GM23338 (cell line): ENCODE measurements at regions not wholly inside any gene's neighbourhood (a gene's known extent, or its start where the extent isn't known, plus 50 kb on each side); places are given as distances from the start of the nearest gene placed in this dataset.

Experiments used
- ATAC-seq: fragments of 200-7000 bp; cut with Tn5 transposase; 3 replicates; pipeline ENCODE4 v1.9.1; 2020
- DNase-seq: peaks from one replicate; pipeline ENCODE4 v3.0.0-alpha.2; 2015; ENCODE audit warnings: low spot score
- H2AFZ ChIP-seq: fragments of 200-600 bp; sonication (generic); 2 replicates; pipeline ENCODE4 v1.8.0; 2016; ENCODE audit warnings: antibody characterized with exemption, mild to moderate bottlenecking, moderate library complexity
- H3F3A ChIP-seq: fragments of 200-600 bp; sonication (generic); replicated peaks from 2 replicates; pipeline ENCODE4 v1.8.0; 2017; ENCODE audit warnings: antibody characterized with exemption, mixed run types, low read depth
- H3K27ac ChIP-seq: fragments of 200-600 bp; sonication (generic); 2 replicates; pipeline ENCODE4 v1.6.1; 2016; ENCODE audit warnings: low read depth
- H3K27me3 ChIP-seq: fragments of 200-600 bp; sonication (generic); 2 replicates; pipeline ENCODE4 v1.8.0; 2016; ENCODE audit warnings: mild to moderate bottlenecking, mixed run types, moderate library complexity; ENCODE audit not compliant: insufficient read depth
- H3K36me3 ChIP-seq: fragments of 200-600 bp; sonication (generic); 2 replicates; pipeline ENCODE4 v1.8.0; 2016; ENCODE audit warnings: mild to moderate bottlenecking; ENCODE audit not compliant: insufficient read depth
- H3K4me1 ChIP-seq: fragments of 200-600 bp; sonication (generic); 2 replicates; pipeline ENCODE4 v1.8.0; 2016; ENCODE audit warnings: mild to moderate bottlenecking, moderate library complexity; ENCODE audit not compliant: insufficient read depth
- H3K4me2 ChIP-seq: fragments of 200-600 bp; sonication (generic); 2 replicates; pipeline ENCODE4 v1.7.1; 2017; ENCODE audit warnings: mixed run types
- H3K4me3 ChIP-seq: fragments of 200-600 bp; sonication (generic); 2 replicates; pipeline ENCODE4 v1.6.1; 2016; ENCODE audit warnings: mixed run types
- H3K79me2 ChIP-seq: fragments of 200-600 bp; sonication (generic); replicated peaks from 2 replicates; pipeline ENCODE4 v1.8.0; 2017; ENCODE audit warnings: mild to moderate bottlenecking; ENCODE audit not compliant: insufficient read depth
- H3K9me2 ChIP-seq: fragments of 200-600 bp; sonication (generic); 2 replicates; pipeline ENCODE4 v1.8.0; 2017; ENCODE audit not compliant: insufficient read depth
- H4K20me1 ChIP-seq: fragments of 200-600 bp; sonication (generic); replicated peaks from 2 replicates; pipeline ENCODE4 v1.8.0; 2017; ENCODE audit warnings: mild to moderate bottlenecking; ENCODE audit not compliant: insufficient read depth
- H3K27ac Mint-ChIP-seq: 2 replicates; pipeline ENCODE4 v1.8.0; 2020; ENCODE audit warnings: inconsistent platforms, mild to moderate bottlenecking, moderate library complexity, mixed read lengths
- H3K27me3 Mint-ChIP-seq: 3 replicates; pipeline ENCODE4 v1.8.0; 2022; ENCODE audit warnings: low read depth, mild to moderate bottlenecking, moderate library complexity, mixed read lengths, inconsistent platforms; ENCODE audit not compliant: insufficient read depth, poor library complexity
- H3K36me3 Mint-ChIP-seq: 3 replicates; pipeline ENCODE4 v1.8.0; 2021; ENCODE audit warnings: low read depth, mild to moderate bottlenecking, inconsistent platforms, moderate library complexity, mixed read lengths
- H3K4me1 Mint-ChIP-seq: 3 replicates; pipeline ENCODE4 v1.8.0; 2020; ENCODE audit warnings: mild to moderate bottlenecking, inconsistent platforms, mixed read lengths
- H3K4me3 Mint-ChIP-seq: 3 replicates; pipeline ENCODE4 v1.8.0; 2021; ENCODE audit warnings: moderate library complexity, mild to moderate bottlenecking, inconsistent platforms, mixed read lengths
- H3K9me3 Mint-ChIP-seq: 3 replicates; pipeline ENCODE4 v1.8.0; 2020; ENCODE audit warnings: moderate library complexity, mild to moderate bottlenecking, inconsistent platforms, mixed read lengths
- EZH2 ChIP-seq: fragments of 200-600 bp; sonication (generic); IDR thresholded peaks from one replicate; pipeline ENCODE4 v1.8.0; 2017; ENCODE audit warnings: antibody characterized with exemption, mild to moderate bottlenecking, low read depth; ENCODE audit not compliant: unreplicated experiment
- EZH2phosphoT487 ChIP-seq: fragments of 200-600 bp; sonication (generic); IDR thresholded peaks from one replicate; pipeline ENCODE4 v1.8.1; 2018; ENCODE audit warnings: antibody characterized with exemption; ENCODE audit not compliant: unreplicated experiment
- JUNB ChIP-seq: IDR thresholded peaks from one replicate; pipeline ENCODE4 v1.6.1; 2016; ENCODE audit warnings: antibody characterized with exemption; ENCODE audit not compliant: unreplicated experiment
- NANOG ChIP-seq: IDR thresholded peaks from 2 replicates; pipeline ENCODE4 v1.6.1; 2016; ENCODE audit warnings: antibody characterized with exemption, borderline replicate concordance
- POLR2AphosphoS5 ChIP-seq: IDR thresholded peaks from 2 replicates; pipeline ENCODE4 v1.6.1; 2016; ENCODE audit warnings: antibody characterized with exemption, low read depth
- STAT1 ChIP-seq: IDR thresholded peaks from one replicate; pipeline ENCODE4 v1.6.1; 2016; ENCODE audit warnings: antibody characterized with exemption; ENCODE audit not compliant: unreplicated experiment
- ZNF114 ChIP-seq: fragments of 250-450 bp; sonication (Bioruptor Pico); IDR thresholded peaks from 2 replicates; pipeline ENCODE4 v1.5.0; 2020; ENCODE audit warnings: mild to moderate bottlenecking, moderate library complexity
- ZNF331 ChIP-seq: fragments of 250-450 bp; sonication (Bioruptor Pico); IDR thresholded peaks from 2 replicates; pipeline ENCODE4 v1.5.0; 2020; ENCODE audit warnings: low read depth, mild to moderate bottlenecking, moderate library complexity
- TF ChIP-seq, protein P1 (sequence below): IDR thresholded peaks from one replicate; pipeline ENCODE4 v1.6.1; 2018; ENCODE audit warnings: antibody characterized with exemption; ENCODE audit not compliant: unreplicated experiment
- TF ChIP-seq, protein P2 (sequence below): IDR thresholded peaks from 2 replicates; pipeline ENCODE4 v1.6.1; 2016; ENCODE audit warnings: antibody characterized with exemption
- TF ChIP-seq, protein P3 (sequence below): fragments of 250-450 bp; sonication (Bioruptor Pico); IDR thresholded peaks from 2 replicates; pipeline ENCODE4 v1.5.0; 2020; ENCODE audit warnings: mild to moderate bottlenecking, moderate library complexity
- TF ChIP-seq, protein P4 (sequence below), 2 experiments: fragments of 200-600 bp in 1 of 2; sonication (generic) in 1 of 2; conservative IDR thresholded peaks; 2 replicates each; pipeline versions ENCODE4 v1.5.1 to v1.6.1; 2016 to 2017; ENCODE audit warnings: antibody characterized with exemption in 2 of 2, low read depth in 2 of 2, mild to moderate bottlenecking in 2 of 2, moderate library complexity in 1 of 2

DNA sequence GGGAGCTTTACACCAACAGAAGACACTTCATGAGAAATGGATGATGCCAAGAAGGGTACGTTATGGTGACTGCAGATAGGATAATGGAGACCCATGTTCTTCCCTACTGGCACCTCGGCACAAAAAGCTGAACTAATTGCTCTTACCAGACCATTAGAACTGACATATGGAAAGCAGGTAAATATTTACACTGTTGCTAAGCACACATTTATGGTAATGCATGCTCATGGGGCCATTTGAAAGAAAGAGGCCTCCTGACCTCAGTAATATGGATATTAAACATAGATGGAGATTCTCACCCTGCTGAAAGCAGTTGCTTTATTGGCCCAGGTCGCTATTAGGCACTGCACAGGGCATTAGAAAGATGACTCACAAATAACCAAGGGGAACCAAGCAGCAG, 1759.6 kb downstream of the C4orf33 start (continued):
- TF ChIP-seq, protein P1, sequence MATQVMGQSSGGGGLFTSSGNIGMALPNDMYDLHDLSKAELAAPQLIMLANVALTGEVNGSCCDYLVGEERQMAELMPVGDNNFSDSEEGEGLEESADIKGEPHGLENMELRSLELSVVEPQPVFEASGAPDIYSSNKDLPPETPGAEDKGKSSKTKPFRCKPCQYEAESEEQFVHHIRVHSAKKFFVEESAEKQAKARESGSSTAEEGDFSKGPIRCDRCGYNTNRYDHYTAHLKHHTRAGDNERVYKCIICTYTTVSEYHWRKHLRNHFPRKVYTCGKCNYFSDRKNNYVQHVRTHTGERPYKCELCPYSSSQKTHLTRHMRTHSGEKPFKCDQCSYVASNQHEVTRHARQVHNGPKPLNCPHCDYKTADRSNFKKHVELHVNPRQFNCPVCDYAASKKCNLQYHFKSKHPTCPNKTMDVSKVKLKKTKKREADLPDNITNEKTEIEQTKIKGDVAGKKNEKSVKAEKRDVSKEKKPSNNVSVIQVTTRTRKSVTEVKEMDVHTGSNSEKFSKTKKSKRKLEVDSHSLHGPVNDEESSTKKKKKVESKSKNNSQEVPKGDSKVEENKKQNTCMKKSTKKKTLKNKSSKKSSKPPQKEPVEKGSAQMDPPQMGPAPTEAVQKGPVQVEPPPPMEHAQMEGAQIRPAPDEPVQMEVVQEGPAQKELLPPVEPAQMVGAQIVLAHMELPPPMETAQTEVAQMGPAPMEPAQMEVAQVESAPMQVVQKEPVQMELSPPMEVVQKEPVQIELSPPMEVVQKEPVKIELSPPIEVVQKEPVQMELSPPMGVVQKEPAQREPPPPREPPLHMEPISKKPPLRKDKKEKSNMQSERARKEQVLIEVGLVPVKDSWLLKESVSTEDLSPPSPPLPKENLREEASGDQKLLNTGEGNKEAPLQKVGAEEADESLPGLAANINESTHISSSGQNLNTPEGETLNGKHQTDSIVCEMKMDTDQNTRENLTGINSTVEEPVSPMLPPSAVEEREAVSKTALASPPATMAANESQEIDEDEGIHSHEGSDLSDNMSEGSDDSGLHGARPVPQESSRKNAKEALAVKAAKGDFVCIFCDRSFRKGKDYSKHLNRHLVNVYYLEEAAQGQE: no peak

DNA sequence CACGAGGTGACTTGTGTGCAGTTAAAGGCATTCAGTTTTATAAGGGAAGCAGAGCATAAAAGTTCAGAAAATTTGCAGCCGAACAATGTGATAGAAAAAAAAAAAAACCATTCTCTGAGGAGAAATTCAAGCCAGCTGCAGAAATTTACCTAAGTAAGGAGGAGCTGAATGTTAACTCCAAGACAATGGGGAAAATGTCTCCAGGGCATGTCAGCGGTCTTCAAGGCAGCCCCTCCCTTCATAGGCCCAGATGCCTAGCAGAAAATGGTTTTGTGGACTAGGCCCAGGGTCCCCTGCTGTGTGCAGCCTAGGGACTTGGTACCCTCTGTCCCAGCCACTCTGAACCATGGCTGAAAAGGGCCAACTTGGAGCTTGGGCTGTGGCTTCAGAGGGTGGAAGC, 1764.0 kb downstream of the C4orf33 start:
- H3K27ac ChIP-seq: no peak overlapping the region
- no peaks in the 10 kb centered on the region for H3K36me3 ChIP-seq
- H3K27ac Mint-ChIP-seq: no peak overlapping the region
- H3K4me3 Mint-ChIP-seq: no peak overlapping the region
- no peak overlapping the region for H2AFZ ChIP-seq
- H3K4me1 Mint-ChIP-seq: no peaks in the 10 kb centered on the region
- no peaks in the 10 kb centered on the region; the same call in 2 of the 3 replicates for H3K36me3 Mint-ChIP-seq
- H3K4me2 ChIP-seq: no peak overlapping the region
- no peaks in the 10 kb centered on the region for H3F3A ChIP-seq
- H4K20me1 ChIP-seq: no peaks in the 10 kb centered on the region
- DNase-seq (no peak), ATAC-seq (no peak)
- H3K27me3 Mint-ChIP-seq: no peaks in the 10 kb centered on the region
- H3K79me2 ChIP-seq: no peaks in the 10 kb centered on the region
- peaks cover 5% of the 10 kb centered on the region for H3K9me3 Mint-ChIP-seq
- H3K9me2 ChIP-seq: peaks cover 10% of the 10 kb centered on the region; the same call in 1 of the 2 replicates
- no peak overlapping the region for H3K4me3 ChIP-seq
- H3K27me3 ChIP-seq: no peaks in the 10 kb centered on the region
- H3K4me1 ChIP-seq: no peaks in the 10 kb centered on the region
- TF ChIP-seq EZH2: no peak
- TF ChIP-seq, protein P2, sequence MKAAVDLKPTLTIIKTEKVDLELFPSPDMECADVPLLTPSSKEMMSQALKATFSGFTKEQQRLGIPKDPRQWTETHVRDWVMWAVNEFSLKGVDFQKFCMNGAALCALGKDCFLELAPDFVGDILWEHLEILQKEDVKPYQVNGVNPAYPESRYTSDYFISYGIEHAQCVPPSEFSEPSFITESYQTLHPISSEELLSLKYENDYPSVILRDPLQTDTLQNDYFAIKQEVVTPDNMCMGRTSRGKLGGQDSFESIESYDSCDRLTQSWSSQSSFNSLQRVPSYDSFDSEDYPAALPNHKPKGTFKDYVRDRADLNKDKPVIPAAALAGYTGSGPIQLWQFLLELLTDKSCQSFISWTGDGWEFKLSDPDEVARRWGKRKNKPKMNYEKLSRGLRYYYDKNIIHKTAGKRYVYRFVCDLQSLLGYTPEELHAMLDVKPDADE: no peak
- TF ChIP-seq, protein P3, sequence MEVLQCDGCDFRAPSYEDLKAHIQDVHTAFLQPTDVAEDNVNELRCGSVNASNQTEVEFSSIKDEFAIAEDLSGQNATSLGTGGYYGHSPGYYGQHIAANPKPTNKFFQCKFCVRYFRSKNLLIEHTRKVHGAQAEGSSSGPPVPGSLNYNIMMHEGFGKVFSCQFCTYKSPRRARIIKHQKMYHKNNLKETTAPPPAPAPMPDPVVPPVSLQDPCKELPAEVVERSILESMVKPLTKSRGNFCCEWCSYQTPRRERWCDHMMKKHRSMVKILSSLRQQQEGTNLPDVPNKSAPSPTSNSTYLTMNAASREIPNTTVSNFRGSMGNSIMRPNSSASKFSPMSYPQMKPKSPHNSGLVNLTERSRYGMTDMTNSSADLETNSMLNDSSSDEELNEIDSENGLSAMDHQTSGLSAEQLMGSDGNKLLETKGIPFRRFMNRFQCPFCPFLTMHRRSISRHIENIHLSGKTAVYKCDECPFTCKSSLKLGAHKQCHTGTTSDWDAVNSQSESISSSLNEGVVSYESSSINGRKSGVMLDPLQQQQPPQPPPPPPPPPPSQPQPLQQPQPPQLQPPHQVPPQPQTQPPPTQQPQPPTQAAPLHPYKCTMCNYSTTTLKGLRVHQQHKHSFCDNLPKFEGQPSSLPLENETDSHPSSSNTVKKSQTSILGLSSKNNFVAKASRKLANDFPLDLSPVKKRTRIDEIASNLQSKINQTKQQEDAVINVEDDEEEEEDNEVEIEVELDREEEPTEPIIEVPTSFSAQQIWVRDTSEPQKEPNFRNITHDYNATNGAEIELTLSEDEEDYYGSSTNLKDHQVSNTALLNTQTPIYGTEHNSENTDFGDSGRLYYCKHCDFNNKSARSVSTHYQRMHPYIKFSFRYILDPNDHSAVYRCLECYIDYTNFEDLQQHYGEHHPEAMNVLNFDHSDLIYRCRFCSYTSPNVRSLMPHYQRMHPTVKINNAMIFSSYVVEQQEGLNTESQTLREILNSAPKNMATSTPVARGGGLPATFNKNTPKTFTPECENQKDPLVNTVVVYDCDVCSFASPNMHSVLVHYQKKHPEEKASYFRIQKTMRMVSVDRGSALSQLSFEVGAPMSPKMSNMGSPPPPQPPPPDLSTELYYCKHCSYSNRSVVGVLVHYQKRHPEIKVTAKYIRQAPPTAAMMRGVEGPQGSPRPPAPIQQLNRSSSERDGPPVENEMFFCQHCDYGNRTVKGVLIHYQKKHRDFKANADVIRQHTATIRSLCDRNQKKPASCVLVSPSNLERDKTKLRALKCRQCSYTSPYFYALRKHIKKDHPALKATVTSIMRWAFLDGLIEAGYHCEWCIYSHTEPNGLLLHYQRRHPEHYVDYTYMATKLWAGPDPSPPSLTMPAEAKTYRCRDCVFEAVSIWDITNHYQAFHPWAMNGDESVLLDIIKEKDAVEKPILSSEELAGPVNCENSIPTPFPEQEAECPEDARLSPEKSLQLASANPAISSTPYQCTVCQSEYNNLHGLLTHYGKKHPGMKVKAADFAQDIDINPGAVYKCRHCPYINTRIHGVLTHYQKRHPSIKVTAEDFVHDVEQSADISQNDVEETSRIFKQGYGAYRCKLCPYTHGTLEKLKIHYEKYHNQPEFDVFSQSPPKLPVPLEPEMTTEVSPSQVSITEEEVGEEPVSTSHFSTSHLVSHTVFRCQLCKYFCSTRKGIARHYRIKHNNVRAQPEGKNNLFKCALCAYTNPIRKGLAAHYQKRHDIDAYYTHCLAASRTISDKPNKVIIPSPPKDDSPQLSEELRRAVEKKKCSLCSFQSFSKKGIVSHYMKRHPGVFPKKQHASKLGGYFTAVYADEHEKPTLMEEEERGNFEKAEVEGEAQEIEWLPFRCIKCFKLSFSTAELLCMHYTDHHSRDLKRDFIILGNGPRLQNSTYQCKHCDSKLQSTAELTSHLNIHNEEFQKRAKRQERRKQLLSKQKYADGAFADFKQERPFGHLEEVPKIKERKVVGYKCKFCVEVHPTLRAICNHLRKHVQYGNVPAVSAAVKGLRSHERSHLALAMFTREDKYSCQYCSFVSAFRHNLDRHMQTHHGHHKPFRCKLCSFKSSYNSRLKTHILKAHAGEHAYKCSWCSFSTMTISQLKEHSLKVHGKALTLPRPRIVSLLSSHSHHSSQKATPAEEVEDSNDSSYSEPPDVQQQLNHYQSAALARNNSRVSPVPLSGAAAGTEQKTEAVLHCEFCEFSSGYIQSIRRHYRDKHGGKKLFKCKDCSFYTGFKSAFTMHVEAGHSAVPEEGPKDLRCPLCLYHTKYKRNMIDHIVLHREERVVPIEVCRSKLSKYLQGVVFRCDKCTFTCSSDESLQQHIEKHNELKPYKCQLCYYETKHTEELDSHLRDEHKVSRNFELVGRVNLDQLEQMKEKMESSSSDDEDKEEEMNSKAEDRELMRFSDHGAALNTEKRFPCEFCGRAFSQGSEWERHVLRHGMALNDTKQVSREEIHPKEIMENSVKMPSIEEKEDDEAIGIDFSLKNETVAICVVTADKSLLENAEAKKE (CRISPR knock-in tag): no peak
- TF ChIP-seq, protein P4, sequence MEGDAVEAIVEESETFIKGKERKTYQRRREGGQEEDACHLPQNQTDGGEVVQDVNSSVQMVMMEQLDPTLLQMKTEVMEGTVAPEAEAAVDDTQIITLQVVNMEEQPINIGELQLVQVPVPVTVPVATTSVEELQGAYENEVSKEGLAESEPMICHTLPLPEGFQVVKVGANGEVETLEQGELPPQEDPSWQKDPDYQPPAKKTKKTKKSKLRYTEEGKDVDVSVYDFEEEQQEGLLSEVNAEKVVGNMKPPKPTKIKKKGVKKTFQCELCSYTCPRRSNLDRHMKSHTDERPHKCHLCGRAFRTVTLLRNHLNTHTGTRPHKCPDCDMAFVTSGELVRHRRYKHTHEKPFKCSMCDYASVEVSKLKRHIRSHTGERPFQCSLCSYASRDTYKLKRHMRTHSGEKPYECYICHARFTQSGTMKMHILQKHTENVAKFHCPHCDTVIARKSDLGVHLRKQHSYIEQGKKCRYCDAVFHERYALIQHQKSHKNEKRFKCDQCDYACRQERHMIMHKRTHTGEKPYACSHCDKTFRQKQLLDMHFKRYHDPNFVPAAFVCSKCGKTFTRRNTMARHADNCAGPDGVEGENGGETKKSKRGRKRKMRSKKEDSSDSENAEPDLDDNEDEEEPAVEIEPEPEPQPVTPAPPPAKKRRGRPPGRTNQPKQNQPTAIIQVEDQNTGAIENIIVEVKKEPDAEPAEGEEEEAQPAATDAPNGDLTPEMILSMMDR (conservative IDR thresholded peaks at IDR 0.05; ENCODE audit: low read depth in 2 of 2): no peak
- no peak for TF ChIP-seq STAT1
- TF ChIP-seq ZNF114: no peak
- no peak for TF ChIP-seq EZH2phosphoT487
- TF ChIP-seq POLR2AphosphoS5: no peak
- no peak for TF ChIP-seq JUNB
- TF ChIP-seq ZNF331 (CRISPR knock-in tag): no peak
- TF ChIP-seq NANOG: no peak
